ENCODE measurements at regions not wholly inside any gene's neighbourhood (a gene's known extent, or its start where the extent isn't known, plus 50 kb on each side); places are given as distances from the start of the nearest gene placed in this dataset.

GRCh38 chr9:551986-552929 lies 289.2 kb upstream of the DMRT1 start:
- no peak for DNase-seq

GRCh38 chr9:555493-555892 lies 286.0 kb upstream of the DMRT1 start:
- no peak for DNase-seq

- DNase-seq, result no peak
These were observed 285.3 kb upstream of the DMRT1 start for GRCh38 chr9:556199-556598.

GRCh38 chr9:556675-557074 lies 284.8 kb upstream of the DMRT1 start:
- DNase-seq, result no peak

GRCh38 chr9:557601-558201 lies 283.8 kb upstream of the DMRT1 start:
- DNase-seq, result no peak

GRCh38 chr9:561427-561826 lies 280.1 kb upstream of the DMRT1 start:
- no peak for DNase-seq

- DNase-seq, result no peak
These were observed 278.3 kb upstream of the DMRT1 start for GRCh38 chr9:563200-563599.

GRCh38 chr9:565528-565927 lies 276.0 kb upstream of the DMRT1 start:
- no peak for DNase-seq

- DNase-seq, result no peak
These were observed 274.3 kb upstream of the DMRT1 start for GRCh38 chr9:567128-567746.

- no peak for DNase-seq
These were observed 273.7 kb upstream of the DMRT1 start for GRCh38 chr9:567747-568305.

- no peak for DNase-seq
These were observed 272.2 kb upstream of the DMRT1 start for GRCh38 chr9:569296-569695.

GRCh38 chr9:570187-570586 lies 271.3 kb upstream of the DMRT1 start:
- DNase-seq, result no peak

- DNase-seq, result no peak
These were observed 270.4 kb upstream of the DMRT1 start for GRCh38 chr9:571066-571465.

- no peak for DNase-seq
These were observed 269.8 kb upstream of the DMRT1 start for GRCh38 chr9:571741-572140.

GRCh38 chr9:573691-574410 lies 267.6 kb upstream of the DMRT1 start:
- DNase-seq, result no peak

- DNase-seq, result no peak
These were observed 266.4 kb upstream of the DMRT1 start for GRCh38 chr9:575139-575538.

GRCh38 chr9:580652-581342 lies 260.7 kb upstream of the DMRT1 start:
- DNase-seq, result no peak

GRCh38 chr9:581673-582497 lies 259.6 kb upstream of the DMRT1 start:
- peak; percentile 17 for DNase-seq

- no peak for DNase-seq
These were observed 258.7 kb upstream of the DMRT1 start for GRCh38 chr9:582775-583174.

- DNase-seq, result no peak
These were observed 254.0 kb upstream of the DMRT1 start for GRCh38 chr9:587527-587926.

GRCh38 chr9:588981-589380 lies 252.5 kb upstream of the DMRT1 start:
- no peak for DNase-seq
